Keratinocyte (primary cell): ENCODE measurements at regions not wholly inside any gene's neighbourhood (a gene's known extent, or its start where the extent isn't known, plus 50 kb on each side); places are given as distances from the start of the nearest gene placed in this dataset.

Source experiments
- EZH2 ChIP-seq: IDR thresholded peaks from one replicate; pipeline ENCODE4 v1.6.1; 2012; ENCODE audit warnings: inconsistent platforms, mild to moderate bottlenecking, low read length, moderate library complexity
- TF ChIP-seq, protein P1 (sequence below), 3 experiments: IDR thresholded peaks in 1 of 3; conservative IDR thresholded peaks in 1 of 3; optimal IDR thresholded peaks in 1 of 3; 2 replicates in 2 of 3; 3 replicates in 1 of 3; pipeline versions ENCODE3 to v1.5.1; 2011; ENCODE audit warnings: low read length in 3 of 3, mild to moderate bottlenecking in 3 of 3, moderate library complexity in 2 of 3, control low read depth in 1 of 3, inconsistent platforms in 1 of 3; ENCODE audit not compliant: insufficient read depth in 2 of 3; ENCODE audit errors: extremely low read depth in 1 of 3

DNA sequence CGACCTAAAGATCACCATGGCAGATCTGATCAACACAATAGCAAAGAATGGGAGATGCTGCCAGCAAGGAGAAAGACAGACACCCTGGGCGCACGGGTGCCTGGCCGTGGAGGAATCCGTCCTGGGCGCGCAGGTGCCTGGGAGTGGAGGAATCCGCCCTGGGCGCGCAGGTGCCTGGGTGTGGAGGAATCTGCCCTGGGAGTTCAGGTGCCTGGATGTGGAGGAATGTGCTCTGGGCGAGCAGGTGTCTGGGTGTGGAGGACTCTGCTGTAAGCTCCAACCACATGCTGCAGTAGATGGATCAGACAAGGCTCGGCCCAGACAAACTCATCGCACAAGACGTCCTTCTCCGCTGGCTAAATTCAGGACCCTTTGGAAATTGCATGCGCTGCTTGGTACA lies 346.3 kb upstream of the ADARB2 start:
- TF ChIP-seq, protein P1, sequence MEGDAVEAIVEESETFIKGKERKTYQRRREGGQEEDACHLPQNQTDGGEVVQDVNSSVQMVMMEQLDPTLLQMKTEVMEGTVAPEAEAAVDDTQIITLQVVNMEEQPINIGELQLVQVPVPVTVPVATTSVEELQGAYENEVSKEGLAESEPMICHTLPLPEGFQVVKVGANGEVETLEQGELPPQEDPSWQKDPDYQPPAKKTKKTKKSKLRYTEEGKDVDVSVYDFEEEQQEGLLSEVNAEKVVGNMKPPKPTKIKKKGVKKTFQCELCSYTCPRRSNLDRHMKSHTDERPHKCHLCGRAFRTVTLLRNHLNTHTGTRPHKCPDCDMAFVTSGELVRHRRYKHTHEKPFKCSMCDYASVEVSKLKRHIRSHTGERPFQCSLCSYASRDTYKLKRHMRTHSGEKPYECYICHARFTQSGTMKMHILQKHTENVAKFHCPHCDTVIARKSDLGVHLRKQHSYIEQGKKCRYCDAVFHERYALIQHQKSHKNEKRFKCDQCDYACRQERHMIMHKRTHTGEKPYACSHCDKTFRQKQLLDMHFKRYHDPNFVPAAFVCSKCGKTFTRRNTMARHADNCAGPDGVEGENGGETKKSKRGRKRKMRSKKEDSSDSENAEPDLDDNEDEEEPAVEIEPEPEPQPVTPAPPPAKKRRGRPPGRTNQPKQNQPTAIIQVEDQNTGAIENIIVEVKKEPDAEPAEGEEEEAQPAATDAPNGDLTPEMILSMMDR (optimal IDR thresholded peaks at IDR 0.05 in 1 of 3, IDR thresholded peaks at IDR 0.05 in 1 of 3, conservative IDR thresholded peaks at IDR 0.05 in 1 of 3; ENCODE audit: extremely low read depth in 1 of 3, insufficient read depth in 2 of 3, low read length in 3 of 3): no peak
- no peak for TF ChIP-seq EZH2
